ENCODE measurements at regions not wholly inside any gene's neighbourhood (a gene's known extent, or its start where the extent isn't known, plus 50 kb on each side); places are given as distances from the start of the nearest gene placed in this dataset.

- no peak for ATAC-seq
- intact Hi-C loops (cut with DNase I): no loop called here
Observed at GRCh38 chr18:78677483-78678317, 301.9 kb upstream of the SALL3 start.

GRCh38 chr18:78678318-78678695, 301.3 kb upstream of the SALL3 start:
- intact Hi-C loops (cut with DNase I): no loop called here
- no peak for ATAC-seq
- DNase-seq: no peak

More at GRCh38 chr18:78677483-78678317, 301.9 kb upstream of the SALL3 start:
- DNase-seq: no peak

GRCh38 chr18:78679031-78679430, 300.6 kb upstream of the SALL3 start:
- DNase-seq (no peak), ATAC-seq (no peak)
- intact Hi-C loops (cut with DNase I): no loop called here

GRCh38 chr18:78679613-78680260, 299.9 kb upstream of the SALL3 start:
- no peak for ATAC-seq
- DNase-seq: no peak
- intact Hi-C loops (cut with DNase I): no loop called here

- ATAC-seq (no peak), DNase-seq (no peak)
- intact Hi-C loops (cut with DNase I): no loop called here
Observed at GRCh38 chr18:78681396-78681795, 298.2 kb upstream of the SALL3 start.

- DNase-seq (no peak), ATAC-seq (no peak)
- intact Hi-C loops (cut with DNase I): no loop called here
Observed at GRCh38 chr18:78681934-78682333, 297.7 kb upstream of the SALL3 start.

GRCh38 chr18:78682716-78683115, 296.9 kb upstream of the SALL3 start:
- DNase-seq: no peak
- intact Hi-C loops (cut with DNase I): no loop called here
- no peak for ATAC-seq

GRCh38 chr18:78683191-78684010, 296.2 kb upstream of the SALL3 start:
- DNase-seq: no peak
- ATAC-seq: no peak
- intact Hi-C loops (cut with DNase I): no loop called here

GRCh38 chr18:78685250-78685979, 294.2 kb upstream of the SALL3 start:
- no peak for ATAC-seq
- DNase-seq: no peak
- intact Hi-C loops (cut with DNase I): no loop called here

GRCh38 chr18:78685980-78686530, 293.6 kb upstream of the SALL3 start:
- intact Hi-C loops (cut with DNase I): no loop called here
- no peak for DNase-seq
- no peak for ATAC-seq

GRCh38 chr18:78686976-78687685, 292.5 kb upstream of the SALL3 start:
- intact Hi-C loops (cut with DNase I): no loop called here
- ATAC-seq: no peak

GRCh38 chr18:78687736-78688135, 291.9 kb upstream of the SALL3 start:
- no peak for ATAC-seq
- DNase-seq: no peak
- intact Hi-C loops (cut with DNase I): no loop called here

More at GRCh38 chr18:78686976-78687685, 292.5 kb upstream of the SALL3 start:
- no peak for DNase-seq

GRCh38 chr18:78688249-78688648, 291.4 kb upstream of the SALL3 start:
- DNase-seq (no peak), ATAC-seq (no peak)
- intact Hi-C loops (cut with DNase I): no loop called here

GRCh38 chr18:78688916-78689315, 290.7 kb upstream of the SALL3 start:
- ATAC-seq: no peak
- DNase-seq: no peak
- intact Hi-C loops (cut with DNase I): no loop called here

- intact Hi-C loops (cut with DNase I): no loop called here
- DNase-seq: no peak
- no peak for ATAC-seq
Observed at GRCh38 chr18:78689606-78690005, 290.0 kb upstream of the SALL3 start.

GRCh38 chr18:78692105-78692504, 287.5 kb upstream of the SALL3 start:
- ATAC-seq (no peak), DNase-seq (no peak)
- intact Hi-C loops (cut with DNase I): no loop called here

GRCh38 chr18:78693429-78693828, 286.2 kb upstream of the SALL3 start:
- intact Hi-C loops (cut with DNase I): no loop called here
- DNase-seq: no peak
- ATAC-seq: no peak

GRCh38 chr18:78696698-78697435, 282.8 kb upstream of the SALL3 start:
- DNase-seq: no peak
- intact Hi-C loops (cut with DNase I): no loop called here
- ATAC-seq: no peak
